ENCODE measurements at regions not wholly inside any gene's neighbourhood (a gene's known extent, or its start where the extent isn't known, plus 50 kb on each side); places are given as distances from the start of the nearest gene placed in this dataset.

DNA sequence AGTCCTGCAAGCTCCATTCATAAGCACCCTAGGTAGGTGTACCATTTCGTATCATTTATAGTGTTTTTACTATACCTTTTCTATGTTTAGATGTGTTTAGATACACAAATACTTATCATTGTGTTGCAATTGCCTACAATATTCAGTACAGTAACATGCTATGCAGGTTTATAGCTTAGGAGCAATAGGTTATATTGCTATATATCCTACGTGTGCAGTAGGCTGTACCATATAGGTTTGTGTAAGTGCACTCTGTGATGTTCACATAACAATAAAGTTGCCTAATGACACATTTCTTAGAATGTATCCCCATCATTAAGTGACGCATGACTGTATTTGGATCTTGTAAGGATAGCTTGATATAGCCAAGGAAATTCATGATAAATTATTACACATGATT, 88.6 kb upstream of the CDH20 start:
- TF ChIP-seq, protein P1, sequence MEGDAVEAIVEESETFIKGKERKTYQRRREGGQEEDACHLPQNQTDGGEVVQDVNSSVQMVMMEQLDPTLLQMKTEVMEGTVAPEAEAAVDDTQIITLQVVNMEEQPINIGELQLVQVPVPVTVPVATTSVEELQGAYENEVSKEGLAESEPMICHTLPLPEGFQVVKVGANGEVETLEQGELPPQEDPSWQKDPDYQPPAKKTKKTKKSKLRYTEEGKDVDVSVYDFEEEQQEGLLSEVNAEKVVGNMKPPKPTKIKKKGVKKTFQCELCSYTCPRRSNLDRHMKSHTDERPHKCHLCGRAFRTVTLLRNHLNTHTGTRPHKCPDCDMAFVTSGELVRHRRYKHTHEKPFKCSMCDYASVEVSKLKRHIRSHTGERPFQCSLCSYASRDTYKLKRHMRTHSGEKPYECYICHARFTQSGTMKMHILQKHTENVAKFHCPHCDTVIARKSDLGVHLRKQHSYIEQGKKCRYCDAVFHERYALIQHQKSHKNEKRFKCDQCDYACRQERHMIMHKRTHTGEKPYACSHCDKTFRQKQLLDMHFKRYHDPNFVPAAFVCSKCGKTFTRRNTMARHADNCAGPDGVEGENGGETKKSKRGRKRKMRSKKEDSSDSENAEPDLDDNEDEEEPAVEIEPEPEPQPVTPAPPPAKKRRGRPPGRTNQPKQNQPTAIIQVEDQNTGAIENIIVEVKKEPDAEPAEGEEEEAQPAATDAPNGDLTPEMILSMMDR (conservative IDR thresholded peaks at IDR 0.05 in 1 of 2, IDR thresholded peaks at IDR 0.05 in 1 of 2; ENCODE audit: low read depth in 1 of 2, low read length in 2 of 2): no peak
- no peak for TF ChIP-seq EZH2 (IDR thresholded peaks at IDR 0.05; ENCODE audit: low read length, missing control alignments)

Data from fibroblast of lung (primary cell).